ENCODE measurements at regions not wholly inside any gene's neighbourhood (a gene's known extent, or its start where the extent isn't known, plus 50 kb on each side); places are given as distances from the start of the nearest gene placed in this dataset.

GRCh38 chr13:44715287-44716230 lies 139.4 kb upstream of the TSC22D1 start:
- ChIA-PET CTCF (ENCODE audit: low intra/inter-chr PET ratio, low total read pairs) (no interaction called here), POLR2A (no interaction called here)
- intact Hi-C loops (cut with micrococcal nuclease; ENCODE audit: unreplicated experiment): no loop called here
- H4K20me1 ChIP-seq (ENCODE audit: insufficient read depth, low read length): no peaks in the 10 kb centered on the region
- in situ Hi-C loops (cut with HindIII; ENCODE audit: extremely low pct_ligation_motif_present, low pct_unique_long_range_greater_than_20kb): no loop called here
- 65% methylated on average over 11 of the region's 11 CpGs for WGBS (ENCODE audit: low lambda C conversion rate)
- no peaks in the 10 kb centered on the region for H3K4me1 ChIP-seq (ENCODE audit: insufficient read depth, low read length)
- no peaks in the 10 kb centered on the region for H3K79me2 ChIP-seq (ENCODE audit: insufficient read depth, low read length)
- no peak overlapping the region for H2AFZ ChIP-seq (ENCODE audit: low read length)
- BruUV-seq (replicated peaks): no TSS peak
- H3K36me3 ChIP-seq (replicated peaks in 1 of 2; ENCODE audit: control insufficient read depth in 1 of 2, insufficient read depth in 2 of 2, low read length in 2 of 2): no peaks in the 10 kb centered on the region
- H3K27ac ChIP-seq (ENCODE audit: extremely low read length, insufficient read depth, low read length): no peak overlapping the region
- no peak for DNase-seq (ENCODE audit: low spot score)
- ATAC-seq: no peak
- H3K27me3 ChIP-seq (ENCODE audit: control insufficient read depth in 1 of 2, insufficient read depth in 2 of 2, low read length in 2 of 2): no peaks in the 10 kb centered on the region
- no peak overlapping the region for H3K9ac ChIP-seq (ENCODE audit: insufficient read depth, low read depth, low read length)
- no peak overlapping the region for H3K4me3 ChIP-seq (replicated peaks in 1 of 3; ENCODE audit: insufficient read depth in 1 of 3, low read depth in 2 of 3, low read length in 3 of 3)
- no peak for FAIRE-seq
- H3K9me3 ChIP-seq (ENCODE audit: low read length): no peaks in the 10 kb centered on the region
- no peak overlapping the region for H3K4me2 ChIP-seq (ENCODE audit: low read depth, low read length)
- TF ChIP-seq CHD4 (IDR thresholded peaks at IDR 0.05; ENCODE audit: borderline replicate concordance, low read length) (no peak), ZSCAN21 (CRISPR knock-in tag; IDR thresholded peaks at IDR 0.05; ENCODE audit: borderline replicate concordance) (no peak), ZBED4 (CRISPR knock-in tag; IDR thresholded peaks at IDR 0.05; ENCODE audit: borderline replicate concordance) (no peak), ZBTB4 (CRISPR knock-in tag; IDR thresholded peaks at IDR 0.05; ENCODE audit: borderline replicate concordance) (no peak), ZNF784 (CRISPR knock-in tag; IDR thresholded peaks at IDR 0.05; ENCODE audit: borderline replicate concordance) (no peak), FOXP1 (IDR thresholded peaks at IDR 0.05) (no peak), FOXP1 (CRISPR knock-in tag; IDR thresholded peaks at IDR 0.05) (no peak), ZNF672 (CRISPR knock-in tag; IDR thresholded peaks at IDR 0.05) (no peak), ZNF766 (CRISPR knock-in tag; IDR thresholded peaks at IDR 0.05; ENCODE audit: borderline replicate concordance) (no peak)
- TF ChIP-seq, protein P1, sequence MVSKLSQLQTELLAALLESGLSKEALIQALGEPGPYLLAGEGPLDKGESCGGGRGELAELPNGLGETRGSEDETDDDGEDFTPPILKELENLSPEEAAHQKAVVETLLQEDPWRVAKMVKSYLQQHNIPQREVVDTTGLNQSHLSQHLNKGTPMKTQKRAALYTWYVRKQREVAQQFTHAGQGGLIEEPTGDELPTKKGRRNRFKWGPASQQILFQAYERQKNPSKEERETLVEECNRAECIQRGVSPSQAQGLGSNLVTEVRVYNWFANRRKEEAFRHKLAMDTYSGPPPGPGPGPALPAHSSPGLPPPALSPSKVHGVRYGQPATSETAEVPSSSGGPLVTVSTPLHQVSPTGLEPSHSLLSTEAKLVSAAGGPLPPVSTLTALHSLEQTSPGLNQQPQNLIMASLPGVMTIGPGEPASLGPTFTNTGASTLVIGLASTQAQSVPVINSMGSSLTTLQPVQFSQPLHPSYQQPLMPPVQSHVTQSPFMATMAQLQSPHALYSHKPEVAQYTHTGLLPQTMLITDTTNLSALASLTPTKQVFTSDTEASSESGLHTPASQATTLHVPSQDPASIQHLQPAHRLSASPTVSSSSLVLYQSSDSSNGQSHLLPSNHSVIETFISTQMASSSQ (IDR thresholded peaks at IDR 0.05; ENCODE audit: low read depth): no peak
- TF ChIP-seq, protein P1 (CRISPR knock-in tag; IDR thresholded peaks at IDR 0.05; ENCODE audit: borderline replicate concordance): no peak
